ENCODE measurements at regions not wholly inside any gene's neighbourhood (a gene's known extent, or its start where the extent isn't known, plus 50 kb on each side); places are given as distances from the start of the nearest gene placed in this dataset.

- no peak for FAIRE-seq
- BruUV-seq (replicated peaks), result no TSS peak
- POLR2A ChIA-PET, result no interaction called here
- no peak for TF ChIP-seq TCF12 (IDR thresholded peaks at IDR 0.05; ENCODE audit: low read depth, low read length)
- no peak for TF ChIP-seq ZBTB40 (IDR thresholded peaks at IDR 0.05; ENCODE audit: borderline replicate concordance)
- RAD21 ChIA-PET (ENCODE audit: unreplicated experiment), result no interaction called here
- intact Hi-C loops (cut with micrococcal nuclease; ENCODE audit: unreplicated experiment), result no loop called here
- no peak for DNase-seq (ENCODE audit: low read depth, low spot score)
- SMC1A ChIA-PET (ENCODE audit: uncharacterized antibody, unreplicated experiment), result interaction anchor here (0.7 kb wide), 1 partner anchor 224 kb away, joined by 3 read pairs; no protein-coding TSS in a partner anchor
- Histone ChIP-seq H3K4me1 (ENCODE audit: control insufficient read depth, insufficient read depth, low read length) (no peaks in the 10 kb centered on the region), H2AFZ (ENCODE audit: control insufficient read depth, low read depth, low read length) (no peak overlapping the region), H3K36me3 (ENCODE audit: control insufficient read depth in 2 of 2, insufficient read depth in 2 of 2, low read length in 1 of 2) (no peaks in the 10 kb centered on the region), H3K9me3 (replicated peaks; ENCODE audit: control insufficient read depth, insufficient read depth, low read length) (no peaks in the 10 kb centered on the region; the same call in 2 of the 3 replicates), H3K79me2 (ENCODE audit: control insufficient read depth, insufficient read depth, low read length) (no peaks in the 10 kb centered on the region), H3K27ac (ENCODE audit: control insufficient read depth, insufficient read depth) (no peak overlapping the region), H3K27me3 (replicated peaks in 1 of 2; ENCODE audit: control insufficient read depth in 2 of 2, insufficient read depth in 2 of 2, low read length in 1 of 2) (no peaks in the 10 kb centered on the region), H4K20me1 (ENCODE audit: control insufficient read depth, insufficient read depth) (no peaks in the 10 kb centered on the region), H3K9ac (ENCODE audit: control insufficient read depth, insufficient read depth, low read length) (no peak overlapping the region), H3K4me2 (ENCODE audit: control insufficient read depth, insufficient read depth) (no peak overlapping the region), H3K4me3 (no peak overlapping the region)
- no peak for ATAC-seq
- CTCF ChIA-PET, result interaction anchor here (0.8 to 1.5 kb wide), 2 partner anchors 12 to 258 kb away, joined by 3 to 6 read pairs; no protein-coding TSS in a partner anchor
- in situ Hi-C loops (cut with MboI), result no loop called here
- 8% methylated on average over 3 of the region's 3 CpGs for WGBS (ENCODE audit: insufficient coverage, insufficient replicate concordance, low lambda C conversion rate, missing lambda C conversion rate)
Measured at GRCh38 chr14:58899317-58899713, 261.6 kb downstream of the DACT1 start.

GRCh38 chr14:58901826-58902225 lies 264.1 kb downstream of the DACT1 start:
- H2AFZ ChIP-seq (ENCODE audit: control insufficient read depth, low read depth, low read length), result no peak overlapping the region
- H3K79me2 ChIP-seq (ENCODE audit: control insufficient read depth, insufficient read depth, low read length), result no peaks in the 10 kb centered on the region
- in situ Hi-C loops (cut with MboI), result no loop called here
- CTCF ChIA-PET, result no interaction called here
- H3K9ac ChIP-seq (ENCODE audit: control insufficient read depth, insufficient read depth, low read length), result no peak overlapping the region
- FAIRE-seq, result no peak
- intact Hi-C loops (cut with micrococcal nuclease; ENCODE audit: unreplicated experiment), result no loop called here
- H3K4me1 ChIP-seq (ENCODE audit: control insufficient read depth, insufficient read depth, low read length), result no peaks in the 10 kb centered on the region
- no peak overlapping the region for H3K27ac ChIP-seq (ENCODE audit: control insufficient read depth, insufficient read depth)
- H3K4me3 ChIP-seq, result no peak overlapping the region
- POLR2A ChIA-PET, result no interaction called here
- no peaks in the 10 kb centered on the region for H3K36me3 ChIP-seq (ENCODE audit: control insufficient read depth in 2 of 2, insufficient read depth in 2 of 2, low read length in 1 of 2)
- no TSS peak for BruUV-seq (replicated peaks)
- H3K27me3 ChIP-seq (replicated peaks in 1 of 2; ENCODE audit: control insufficient read depth in 2 of 2, insufficient read depth in 2 of 2, low read length in 1 of 2), result no peaks in the 10 kb centered on the region
- ATAC-seq, result no peak
- SMC1A ChIA-PET (ENCODE audit: uncharacterized antibody, unreplicated experiment), result no interaction called here
- RAD21 ChIA-PET (ENCODE audit: unreplicated experiment), result no interaction called here
- H3K4me2 ChIP-seq (ENCODE audit: control insufficient read depth, insufficient read depth), result no peak overlapping the region
- no peak for DNase-seq (ENCODE audit: low read depth, low spot score)
- H3K9me3 ChIP-seq (replicated peaks; ENCODE audit: control insufficient read depth, insufficient read depth, low read length), result no peaks in the 10 kb centered on the region; the same call in 2 of the 3 replicates
- H4K20me1 ChIP-seq (ENCODE audit: control insufficient read depth, insufficient read depth), result no peaks in the 10 kb centered on the region
- TF ChIP-seq PKNOX1 (IDR thresholded peaks at IDR 0.05) (no peak), RFX5 (IDR thresholded peaks at IDR 0.05; ENCODE audit: low read depth, low read length) (no peak), HCFC1 (IDR thresholded peaks at IDR 0.05; ENCODE audit: low read length) (no peak), PML (IDR thresholded peaks at IDR 0.05; ENCODE audit: low read length) (no peak), DPF2 (IDR thresholded peaks at IDR 0.05) (no peak), CHD4 (IDR thresholded peaks at IDR 0.05) (no peak), NFYB (IDR thresholded peaks at IDR 0.05; ENCODE audit: insufficient read depth, low read depth, low read length) (no peak), ZNF384 (IDR thresholded peaks at IDR 0.05; ENCODE audit: borderline replicate concordance, low read depth, low read length) (no peak), HDAC2 (IDR thresholded peaks at IDR 0.05) (no peak), EP300 (IDR thresholded peaks at IDR 0.05; ENCODE audit: borderline replicate concordance in 1 of 2, control insufficient read depth in 1 of 2, low read depth in 2 of 2, low read length in 2 of 2) (no peak), SIX5 (IDR thresholded peaks at IDR 0.05; ENCODE audit: low read depth, low read length, severe bottlenecking) (no peak), CREB1 (IDR thresholded peaks at IDR 0.05; ENCODE audit: low read depth) (no peak), MYC (IDR thresholded peaks at IDR 0.05; ENCODE audit: insufficient read depth, insufficient read length, insufficient replicate concordance, low read length, severe bottlenecking) (no peak), ZBED1 (IDR thresholded peaks at IDR 0.05; ENCODE audit: borderline replicate concordance) (no peak)

Measured in GM12878 (cell line).